Heart left ventricle (tissue), 16 donors: ENCODE measurements at regions not wholly inside any gene's neighbourhood (a gene's known extent, or its start where the extent isn't known, plus 50 kb on each side); places are given as distances from the start of the nearest gene placed in this dataset.

Experiments used
- ATAC-seq, 4 donors: fragments of 200-7000 bp; cut with Tn5 transposase; one replicate each; pipeline ENCODE4 v1.9.1; 2020 to 2022; ENCODE audit warnings: moderate library complexity in 4 of 4, mild to moderate bottlenecking in 3 of 4, moderate number of reproducible peaks in 1 of 4
- DNase-seq, 5 donors: peaks; one replicate each; pipeline ENCODE4 v3.0.0-alpha.2; 2020
- H3K27ac ChIP-seq, 12 donors: fragments of 200-600 bp; sonication (generic) in 4 of 12; one replicate each; pipeline versions ENCODE4 v1.5.0 to v1.8.0; 2016 to 2022; ENCODE audit warnings: mild to moderate bottlenecking in 2 of 12
- H3K27me3 ChIP-seq, 9 donors: fragments of 200-600 bp; sonication (generic) in 2 of 9; one replicate each; pipeline versions ENCODE4 v1.5.1 to v1.8.0; 2016 to 2022; ENCODE audit warnings: mild to moderate bottlenecking in 3 of 9
- H3K36me3 ChIP-seq, 9 donors: fragments of 200-600 bp; sonication (generic) in 2 of 9; one replicate each; pipeline versions ENCODE4 v1.5.0 to v1.8.0; 2018 to 2022; ENCODE audit warnings: mild to moderate bottlenecking in 2 of 9
- H3K4me1 ChIP-seq, 12 donors: fragments of 200-600 bp; sonication (generic) in 4 of 12; one replicate each; pipeline versions ENCODE4 v1.5.0 to v1.8.0; 2016 to 2022; ENCODE audit warnings: mild to moderate bottlenecking in 3 of 12
- H3K4me3 ChIP-seq, 12 donors: fragments of 200-600 bp; sonication (generic) in 4 of 12; one replicate each; pipeline versions ENCODE4 v1.5.0 to v1.8.0; 2017 to 2022; ENCODE audit warnings: mild to moderate bottlenecking in 9 of 12, moderate library complexity in 4 of 12
- H3K9me3 ChIP-seq, 12 donors: fragments of 200-600 bp; sonication (generic) in 4 of 12; one replicate each; pipeline versions ENCODE4 v1.5.0 to v1.8.0; 2016 to 2022; ENCODE audit warnings: mild to moderate bottlenecking in 1 of 12
- POLR2A ChIP-seq, 2 donors: fragments of 450-650 bp; IDR thresholded peaks; one replicate each; pipeline ENCODE4 v1.6.1; 2017; ENCODE audit warnings: antibody characterized with exemption in 2 of 2, mild to moderate bottlenecking in 2 of 2, moderate library complexity in 2 of 2
- WGBS, 4 donors: extraction: QIAGEN DNeasy Blood & Tissue Kit in 2 of 4; methylation state at CpG; one replicate each; pipeline versions ENCODE4 v1.1.5 to v1.1.7; 2013 to 2018; 5-methylcytosine and 5-hydroxymethylcytosine counted together
- intact Hi-C, 10 donors: fragments of 100-400 bp; cut with DNase I; formaldehyde crosslinking; loops; one replicate each; pipeline versions ENCODE4 v1.11.1 to v1.14.2; 2022
- TF ChIP-seq, protein P1 (sequence below), 12 donors: fragments of 200-600 bp; sonication (generic) in 4 of 12; IDR thresholded peaks; one replicate each; pipeline versions ENCODE4 v1.5.0 to v1.8.0; 2018 to 2022; ENCODE audit warnings: antibody characterized with exemption in 12 of 12, mild to moderate bottlenecking in 5 of 12
- donor health status: ischemic (EF 13 %, LVEDD 7.1; RV severe dilation, severe dysfunction).
- donor health status: healthy with polysubstance abuse.
- donor health status: DM: no; HTN: yes; CAD: no.
- donor health status: DM: no; HTN: no; CAD: no.
- donor health status: ischemic (EF 25% LVEDD 6.9; RV normal size, moderate dysfunction).
- donor health status: ischemic (EF 25% LVEDD 5.7; RV mildly dilated, moderate dysfunction).
- donor health status: healthy.
- donor health status: DM: yes; HTN: yes; CAD: no.
- donor health status: ischemic (EF 35%, LVEDD 5.7; RV mildly dilated, moderate dysfunction).
- donor health status: nonischemic (EF 11% LVEDD 7.7; RV severe dilation, severe dysfunction).
- donor health status: DM: yes; HTN: yes; CAD: no.
- donor health status: PGD.
- donor health status: ischemic (EF 29% LVEDD 5.4; RV normal size, mild dysfunction).
- donor health status: nonischemic (EF 23%, LVEDD 6.1; RV moderate dilation, normal function).

DNA sequence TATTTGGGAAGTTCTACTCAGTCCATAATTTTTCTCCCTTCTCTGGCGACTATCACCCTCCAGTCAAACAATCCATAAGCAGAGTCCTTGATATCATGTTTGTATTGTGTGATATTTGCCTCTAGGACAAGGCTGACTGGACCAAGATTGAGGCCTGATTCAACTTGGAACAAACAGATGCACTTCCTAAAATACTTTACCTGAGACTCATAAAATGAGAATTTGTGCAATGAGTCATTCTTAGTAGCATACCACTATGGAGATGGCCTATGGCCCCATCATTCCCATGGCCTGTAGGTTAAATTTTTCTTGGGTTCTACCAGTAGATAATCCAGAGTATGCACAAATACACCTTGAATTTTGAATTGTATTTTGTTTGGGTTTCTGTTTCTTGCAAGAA lies 74.2 kb upstream of the DMD start:
- no peak for ATAC-seq
- Histone ChIP-seq H3K4me3 (no peak overlapping the region), H3K4me1 (no peaks in the 10 kb centered on the region), H3K27me3 (no peaks in the 10 kb centered on the region), H3K9me3 (no peaks in the 10 kb centered on the region), H3K36me3 (no peaks in the 10 kb centered on the region), H3K27ac (no peak overlapping the region)
- TF ChIP-seq POLR2A (IDR thresholded peaks at IDR 0.05): no peak
- TF ChIP-seq, protein P1, sequence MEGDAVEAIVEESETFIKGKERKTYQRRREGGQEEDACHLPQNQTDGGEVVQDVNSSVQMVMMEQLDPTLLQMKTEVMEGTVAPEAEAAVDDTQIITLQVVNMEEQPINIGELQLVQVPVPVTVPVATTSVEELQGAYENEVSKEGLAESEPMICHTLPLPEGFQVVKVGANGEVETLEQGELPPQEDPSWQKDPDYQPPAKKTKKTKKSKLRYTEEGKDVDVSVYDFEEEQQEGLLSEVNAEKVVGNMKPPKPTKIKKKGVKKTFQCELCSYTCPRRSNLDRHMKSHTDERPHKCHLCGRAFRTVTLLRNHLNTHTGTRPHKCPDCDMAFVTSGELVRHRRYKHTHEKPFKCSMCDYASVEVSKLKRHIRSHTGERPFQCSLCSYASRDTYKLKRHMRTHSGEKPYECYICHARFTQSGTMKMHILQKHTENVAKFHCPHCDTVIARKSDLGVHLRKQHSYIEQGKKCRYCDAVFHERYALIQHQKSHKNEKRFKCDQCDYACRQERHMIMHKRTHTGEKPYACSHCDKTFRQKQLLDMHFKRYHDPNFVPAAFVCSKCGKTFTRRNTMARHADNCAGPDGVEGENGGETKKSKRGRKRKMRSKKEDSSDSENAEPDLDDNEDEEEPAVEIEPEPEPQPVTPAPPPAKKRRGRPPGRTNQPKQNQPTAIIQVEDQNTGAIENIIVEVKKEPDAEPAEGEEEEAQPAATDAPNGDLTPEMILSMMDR (IDR thresholded peaks at IDR 0.05): no peak
- 57 to 88% (median 65%) methylated on average over 1 of the region's 1 CpG for WGBS, 4 donors
- no peak for DNase-seq
- intact Hi-C loops: loop anchor here in 1 of 10 donors (10.0 kb wide), 1 partner anchor 399 kb away; no protein-coding TSS in a partner anchor

DNA sequence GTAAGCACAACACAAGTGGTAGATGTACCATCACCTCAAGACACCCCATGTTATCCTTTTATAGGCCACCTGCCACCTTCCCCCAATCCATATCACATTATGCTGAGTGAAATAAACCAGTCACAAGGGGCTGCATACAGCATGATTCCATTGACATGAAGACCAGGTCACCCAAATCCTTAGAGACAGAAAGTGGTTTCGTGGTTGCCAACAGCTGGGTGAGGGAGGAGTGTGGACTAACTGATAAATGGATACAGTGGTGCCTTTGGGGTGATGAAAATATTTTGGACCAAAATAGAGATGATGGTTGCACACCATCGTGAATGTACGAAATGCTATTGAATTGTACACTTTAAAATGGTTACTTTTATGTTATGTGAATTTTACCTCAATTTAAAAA lies 65.7 kb upstream of the DMD start:
- Histone ChIP-seq H3K27ac (no peak overlapping the region), H3K4me1 (no peaks in the 10 kb centered on the region), H3K27me3 (no peaks in the 10 kb centered on the region), H3K9me3 (no peaks in the 10 kb centered on the region), H3K36me3 (no peaks in the 10 kb centered on the region), H3K4me3 (no peak overlapping the region)
- no peak for ATAC-seq
- intact Hi-C loops: no loop called here
- TF ChIP-seq, protein P1 (IDR thresholded peaks at IDR 0.05): no peak
- no peak for TF ChIP-seq POLR2A (IDR thresholded peaks at IDR 0.05)
- no peak for DNase-seq
- 63 to 79% (median 71%) methylated on average over 3 of the region's 3 CpGs for WGBS, 4 donors

DNA sequence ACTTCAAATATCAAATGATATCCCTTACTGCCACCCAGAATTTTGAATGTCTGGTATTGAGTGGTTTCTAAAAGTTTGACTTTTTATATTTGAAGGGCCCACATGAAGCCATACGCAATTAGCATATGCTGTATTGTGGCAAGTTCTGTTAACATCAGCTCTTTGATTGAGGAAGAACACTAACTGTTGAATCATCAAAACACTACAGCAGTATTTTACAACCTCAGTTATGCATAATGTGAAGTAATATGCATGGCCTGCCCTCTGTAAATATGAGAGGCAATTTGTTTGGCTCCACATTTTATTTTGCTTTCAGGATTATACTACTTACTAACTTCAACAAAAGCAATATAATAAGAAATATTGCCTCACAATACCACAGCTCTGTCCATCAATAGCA lies 62.2 kb upstream of the DMD start:
- ATAC-seq (no peak), DNase-seq (no peak)
- 77 to 98% (median 91%) methylated on average over 1 of the region's 1 CpG for WGBS, 4 donors
- no peak overlapping the region for H3K4me3 ChIP-seq
- no peaks in the 10 kb centered on the region for H3K36me3 ChIP-seq
- no peak for TF ChIP-seq POLR2A (IDR thresholded peaks at IDR 0.05)
- TF ChIP-seq, protein P1 (IDR thresholded peaks at IDR 0.05): no peak
- no peaks in the 10 kb centered on the region for H3K9me3 ChIP-seq
- H3K27me3 ChIP-seq: no peaks in the 10 kb centered on the region
- intact Hi-C loops: no loop called here
- H3K27ac ChIP-seq: no peak overlapping the region
- H3K4me1 ChIP-seq: no peaks in the 10 kb centered on the region

DNA sequence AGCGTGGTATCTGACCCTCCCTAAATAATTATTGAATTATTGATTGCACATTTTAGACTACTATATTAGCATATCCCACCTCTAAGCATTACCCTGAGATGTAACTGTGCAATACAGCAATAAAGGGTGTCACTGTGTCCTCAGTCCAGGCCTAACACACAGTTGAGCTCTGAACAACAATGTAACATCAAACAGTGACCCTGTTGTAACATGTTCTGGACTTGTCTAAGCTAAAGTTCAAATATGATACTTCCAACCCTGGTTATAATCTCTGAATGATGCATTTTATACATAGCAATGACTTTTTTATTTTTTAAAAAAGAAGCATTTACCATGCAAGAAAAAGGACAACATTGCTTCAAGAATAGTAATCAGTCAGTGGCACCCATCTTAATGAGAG lies 61.6 kb upstream of the DMD start:
- H3K9me3 ChIP-seq: no peaks in the 10 kb centered on the region
- ATAC-seq: no peak
- no peaks in the 10 kb centered on the region for H3K4me1 ChIP-seq
- H3K27ac ChIP-seq: no peak overlapping the region
- H3K27me3 ChIP-seq: no peaks in the 10 kb centered on the region
- 45 to 78% (median 57%) methylated on average over 1 of the region's 1 CpG for WGBS, 4 donors
- intact Hi-C loops: no loop called here
- no peaks in the 10 kb centered on the region for H3K36me3 ChIP-seq
- DNase-seq: no peak
- no peak for TF ChIP-seq POLR2A (IDR thresholded peaks at IDR 0.05)
- TF ChIP-seq, protein P1 (IDR thresholded peaks at IDR 0.05): no peak
- no peak overlapping the region for H3K4me3 ChIP-seq
